Occipital lobe (tissue), 1 donor: ENCODE measurements at regions not wholly inside any gene's neighbourhood (a gene's known extent, or its start where the extent isn't known, plus 50 kb on each side); places are given as distances from the start of the nearest gene placed in this dataset.

Experiments
- DNase-seq: peaks from one replicate; lab custom pipeline; 2025; lab: John Stamatoyannopoulos, UW

DNA sequence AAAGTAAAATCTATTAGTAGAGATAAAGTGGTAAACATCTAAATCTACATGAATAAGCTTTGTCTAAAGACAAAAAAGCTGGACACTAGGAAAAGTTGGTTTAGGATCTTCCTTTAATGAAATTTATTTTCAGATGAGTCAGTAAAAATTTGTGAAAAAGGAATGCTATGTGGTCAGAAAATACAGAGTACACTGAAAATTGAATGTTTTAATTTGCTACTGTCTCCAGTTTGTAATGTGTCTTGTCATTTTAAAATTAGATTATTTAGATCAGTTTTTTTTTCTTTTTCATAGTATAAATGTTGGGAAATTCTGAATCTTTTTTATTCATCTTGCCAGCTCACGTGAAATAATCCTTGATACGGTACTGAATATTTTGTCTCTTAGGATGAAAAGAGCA is 56.9 kb downstream of the SLITRK6 start:
- DNase-seq: no peak

DNA sequence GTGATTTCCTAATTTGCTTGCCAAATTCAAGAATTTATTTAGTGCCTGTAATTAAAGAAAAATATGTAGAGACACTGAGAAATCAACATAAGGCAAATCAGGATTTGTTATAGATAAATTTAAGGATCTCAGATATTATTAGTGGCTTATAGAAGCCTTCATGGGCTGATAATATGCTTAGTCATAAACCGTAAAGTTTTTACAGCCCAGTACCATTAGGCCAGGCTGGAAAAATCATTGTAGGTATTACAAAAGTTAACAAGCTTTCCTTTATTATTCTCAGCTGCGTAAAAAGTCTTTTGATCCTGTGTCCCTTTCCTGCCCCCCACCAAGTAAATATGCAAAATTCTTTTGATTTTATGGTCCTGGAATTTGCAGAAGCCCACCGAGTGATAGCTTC is 58.2 kb downstream of the SLITRK6 start:
- DNase-seq: no peak

DNA sequence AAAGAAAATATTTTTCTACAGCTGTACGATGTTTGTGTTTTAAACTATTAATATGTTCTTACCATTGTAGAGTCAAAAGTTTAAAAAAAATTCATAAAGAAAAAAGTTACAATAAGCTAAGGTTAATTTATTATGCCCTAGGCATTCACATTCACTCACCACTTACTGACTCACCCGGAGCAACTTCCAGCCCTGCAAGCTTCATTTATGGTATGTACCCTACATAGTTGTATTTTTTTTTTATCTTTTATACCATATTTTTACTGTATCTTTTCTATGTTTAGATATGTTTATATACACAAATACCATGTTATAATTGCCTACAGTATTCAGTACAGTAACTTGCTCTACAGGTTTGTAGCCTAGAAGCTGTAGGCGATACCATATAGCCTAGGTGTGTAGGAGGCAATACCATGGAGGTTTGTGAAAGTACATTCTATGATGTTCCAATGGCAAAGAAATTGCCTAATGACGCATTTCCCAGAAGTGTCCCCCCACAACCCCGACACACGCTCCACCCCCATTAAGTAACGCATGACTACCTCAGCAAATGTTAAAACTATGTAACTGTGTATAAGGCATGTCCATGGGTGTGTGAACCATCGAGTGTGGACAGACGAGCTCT is 60.4 kb downstream of the SLITRK6 start:
- no peak for DNase-seq

DNA sequence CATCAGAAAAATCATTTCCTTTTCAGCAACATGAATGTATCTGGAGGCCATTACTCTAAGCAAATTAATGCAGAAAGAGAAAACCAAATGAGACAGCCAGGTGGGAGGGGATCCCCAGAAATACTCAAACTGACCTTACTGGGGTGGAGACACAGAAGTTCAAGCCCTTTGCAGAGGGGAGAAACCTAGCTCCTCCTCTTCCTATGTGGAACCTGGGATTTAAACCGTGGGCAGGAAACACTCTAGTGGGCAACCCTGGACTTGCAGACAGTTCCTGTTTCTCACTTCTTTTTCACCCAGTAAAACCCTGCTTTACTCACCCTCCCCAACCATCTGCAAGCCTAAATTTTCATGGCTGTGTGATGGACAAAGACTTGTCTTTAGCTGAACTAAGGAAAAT is 61.3 kb downstream of the SLITRK6 start:
- no peak for DNase-seq

DNA sequence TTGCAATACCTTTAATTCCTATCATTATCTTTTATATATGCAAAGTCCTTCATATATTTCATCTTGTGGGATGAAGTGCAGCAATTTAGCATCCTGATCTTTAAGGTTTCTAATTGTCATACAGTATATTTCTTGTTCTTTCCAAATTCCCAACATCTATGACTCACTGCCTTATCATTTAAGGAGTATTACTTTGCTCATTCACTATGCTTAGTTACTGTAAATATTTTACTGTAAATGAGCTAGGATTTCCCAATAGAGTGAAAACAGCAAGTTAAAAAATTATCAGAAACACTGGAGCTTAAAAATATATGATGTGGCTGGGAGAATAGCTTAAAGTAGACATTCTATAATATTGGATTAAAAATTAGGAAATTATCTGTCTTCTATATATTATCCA is 69.9 kb downstream of the SLITRK6 start:
- no peak for DNase-seq

DNA sequence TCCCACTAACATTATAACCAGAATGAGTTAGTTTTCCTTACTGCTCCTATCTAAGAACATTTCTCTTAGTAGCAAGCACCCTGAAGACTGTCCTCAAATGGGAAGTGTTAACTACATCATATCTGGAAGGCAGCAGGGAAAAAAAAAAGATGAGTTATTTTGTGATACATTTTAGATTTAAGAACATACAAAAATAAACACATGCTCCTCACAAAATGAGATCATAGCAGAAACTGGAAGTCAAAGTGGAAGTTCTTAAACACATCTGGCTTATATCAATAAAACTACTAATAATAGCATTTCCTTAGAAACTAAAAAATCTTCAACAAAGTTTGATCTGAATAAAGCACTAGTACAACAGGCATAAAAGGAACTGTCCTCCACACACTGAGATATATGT is 70.4 kb downstream of the SLITRK6 start:
- no peak for DNase-seq

DNA sequence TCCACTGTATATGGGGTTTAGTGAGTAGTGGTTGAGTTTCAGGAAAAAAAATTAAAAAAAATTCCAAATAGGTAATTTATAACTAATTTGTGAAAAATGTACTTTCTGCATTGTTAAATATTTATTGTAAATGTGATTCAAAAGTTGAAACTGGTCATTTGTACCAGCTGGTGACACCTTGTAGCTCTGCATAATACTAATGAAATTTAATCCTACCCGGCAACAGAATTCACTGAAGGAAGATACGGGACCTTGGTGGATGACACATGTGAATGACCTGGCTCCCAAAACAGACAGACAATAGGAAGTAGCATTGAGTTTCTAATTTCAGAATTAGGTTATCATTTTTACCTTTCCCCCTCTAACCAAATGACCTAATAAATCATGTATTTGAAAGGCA is 73.8 kb downstream of the SLITRK6 start:
- no peak for DNase-seq

DNA sequence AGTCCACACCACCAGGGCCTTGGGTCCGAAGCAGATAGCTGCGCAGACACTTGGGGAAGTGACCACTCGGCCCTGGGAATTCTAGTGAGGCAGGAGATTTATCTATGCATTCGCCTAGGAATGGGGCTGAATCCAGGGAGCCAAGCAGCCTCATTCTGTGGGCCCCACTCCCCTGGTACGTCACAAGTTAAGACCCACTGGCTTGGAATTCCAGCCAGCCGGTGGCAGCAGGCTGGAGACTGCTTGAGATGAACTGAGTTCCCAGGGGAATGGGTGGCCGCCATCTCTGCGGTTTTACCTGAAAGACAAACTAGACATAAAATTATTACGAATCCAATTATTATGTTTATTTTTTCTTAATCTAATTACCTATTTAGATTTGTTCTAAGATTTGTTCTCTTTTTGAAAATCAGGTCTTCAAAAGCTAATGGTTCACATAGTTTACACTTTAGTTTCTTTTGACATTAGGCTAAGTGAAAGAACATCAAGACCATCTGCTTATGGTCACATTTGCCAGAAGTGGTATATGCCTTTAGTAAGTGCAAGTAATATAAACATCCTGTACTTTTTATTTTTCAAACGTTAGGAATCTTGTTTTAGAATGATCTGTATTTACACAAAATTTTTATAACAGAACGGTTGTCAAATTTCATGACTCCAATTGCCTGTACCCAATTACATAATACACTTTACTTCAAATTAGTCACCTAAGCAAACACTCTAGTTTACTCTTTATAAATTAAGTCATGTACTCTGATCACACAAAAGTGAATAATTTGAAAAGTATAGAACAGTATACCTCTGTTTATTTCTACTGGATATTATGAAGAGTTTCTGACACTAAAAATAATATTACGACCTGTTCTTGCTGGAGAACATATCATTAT is 74.4 kb downstream of the SLITRK6 start:
- no peak for DNase-seq

DNA sequence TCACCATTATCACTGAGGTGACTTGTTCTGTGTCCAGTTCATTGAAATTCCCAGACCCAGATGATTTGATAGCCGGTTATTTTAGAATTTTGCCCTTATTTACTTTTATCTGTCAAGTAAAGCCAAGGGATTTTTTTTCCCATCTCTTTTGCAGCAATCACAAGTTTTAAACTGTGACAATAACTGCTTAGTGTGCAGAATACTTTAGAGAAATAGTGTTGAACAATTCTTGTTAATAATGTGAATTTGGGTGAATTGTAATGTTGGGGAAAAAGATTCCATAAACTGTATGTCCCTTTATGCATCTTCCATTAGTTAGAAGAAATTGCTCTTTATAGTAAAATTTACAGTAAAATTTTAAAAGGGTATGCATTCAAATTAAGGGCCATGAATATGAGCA is 79.5 kb downstream of the SLITRK6 start:
- no peak for DNase-seq

DNA sequence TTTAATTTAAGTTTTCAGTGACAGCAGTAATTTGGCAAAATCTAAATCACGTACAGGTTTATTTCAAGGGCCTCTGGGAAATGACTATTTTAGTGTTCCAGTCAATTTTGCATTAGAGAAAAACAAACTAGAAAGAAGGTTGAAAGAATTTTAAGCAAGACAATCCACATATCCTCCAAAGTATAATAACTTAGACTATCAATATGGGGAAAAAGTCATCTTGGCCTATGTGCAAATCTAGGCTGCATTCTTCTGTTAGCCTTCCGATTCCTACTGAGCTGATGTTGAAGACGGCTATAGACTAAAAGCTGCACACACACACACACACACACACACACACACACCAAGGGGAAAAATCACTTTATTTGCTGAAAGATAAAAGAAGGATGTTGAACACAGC is 81.3 kb downstream of the SLITRK6 start:
- DNase-seq: no peak

DNA sequence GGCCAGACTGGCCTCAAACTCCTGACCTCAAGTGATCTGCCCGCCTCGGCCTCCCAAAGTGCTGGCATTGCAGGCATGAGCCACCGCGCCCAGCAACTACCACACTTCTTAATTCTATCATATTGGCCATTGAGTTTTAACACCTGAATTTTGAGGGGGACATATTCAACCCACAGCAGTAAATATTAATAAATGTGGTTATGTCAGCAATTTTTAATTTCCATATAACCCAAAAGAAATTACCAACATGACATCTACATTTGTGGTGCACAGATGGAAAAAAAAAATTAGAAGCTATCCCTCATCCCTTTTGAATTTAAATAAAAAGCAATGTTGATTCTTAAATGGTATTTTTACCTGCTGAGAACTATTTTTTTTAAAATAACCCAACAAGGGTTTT is 88.7 kb downstream of the SLITRK6 start:
- DNase-seq: no peak

DNA sequence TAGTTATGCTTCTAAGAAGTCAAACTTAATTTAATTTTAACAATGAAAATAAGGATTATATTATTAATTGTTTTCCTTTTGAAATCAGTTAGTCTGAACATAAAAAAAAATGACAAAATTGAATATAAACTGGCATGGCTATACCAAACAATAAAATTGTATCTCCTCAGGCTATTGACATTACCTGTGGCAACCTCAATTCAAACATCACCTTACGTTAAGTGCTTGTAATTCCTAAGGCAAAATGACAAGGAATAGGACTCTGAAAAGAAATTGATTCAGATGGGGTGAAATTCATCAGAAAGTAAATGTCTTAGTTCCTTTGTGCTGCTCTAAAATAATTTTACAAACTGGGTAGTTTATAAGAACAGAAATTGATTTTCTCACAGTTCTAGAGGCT is 89.5 kb downstream of the SLITRK6 start:
- no peak for DNase-seq

DNA sequence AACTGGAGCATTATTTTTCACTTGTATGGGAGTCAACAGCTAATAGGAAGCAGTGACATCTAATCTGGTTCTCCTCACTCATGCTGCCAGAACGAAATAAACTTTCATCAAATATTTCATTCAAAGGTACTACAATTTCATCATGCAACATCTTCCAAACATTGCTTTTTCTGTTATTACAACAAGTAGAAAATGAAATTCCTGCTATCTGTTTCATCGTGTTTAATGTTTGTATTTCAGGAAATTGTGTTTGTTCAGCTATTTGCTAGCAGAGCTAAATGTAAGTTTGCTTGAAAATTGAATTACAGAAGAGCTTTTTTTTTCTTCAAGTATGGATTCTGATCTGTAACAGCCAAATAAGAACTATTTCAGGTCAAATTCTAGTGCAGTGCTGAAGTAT is 90.1 kb downstream of the SLITRK6 start:
- DNase-seq: no peak

DNA sequence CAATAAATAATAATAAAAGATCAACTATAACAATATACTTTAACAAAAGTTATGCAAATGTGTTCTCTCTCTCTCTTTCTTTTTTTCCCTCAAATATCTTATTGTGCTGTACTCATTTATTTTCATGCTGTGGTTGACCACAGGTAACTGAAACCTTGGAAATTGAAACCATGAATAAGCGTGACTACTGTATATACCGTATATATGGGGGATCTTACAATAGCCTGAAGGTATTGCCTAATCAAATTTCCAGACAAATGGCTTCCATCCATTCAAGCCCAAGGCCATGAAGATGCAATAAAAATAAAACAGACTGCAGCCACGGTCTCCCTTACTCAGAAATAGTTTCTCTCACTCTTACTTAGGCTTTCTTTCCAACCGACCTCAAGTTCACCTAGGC is 98.3 kb downstream of the SLITRK6 start:
- DNase-seq: no peak

DNA sequence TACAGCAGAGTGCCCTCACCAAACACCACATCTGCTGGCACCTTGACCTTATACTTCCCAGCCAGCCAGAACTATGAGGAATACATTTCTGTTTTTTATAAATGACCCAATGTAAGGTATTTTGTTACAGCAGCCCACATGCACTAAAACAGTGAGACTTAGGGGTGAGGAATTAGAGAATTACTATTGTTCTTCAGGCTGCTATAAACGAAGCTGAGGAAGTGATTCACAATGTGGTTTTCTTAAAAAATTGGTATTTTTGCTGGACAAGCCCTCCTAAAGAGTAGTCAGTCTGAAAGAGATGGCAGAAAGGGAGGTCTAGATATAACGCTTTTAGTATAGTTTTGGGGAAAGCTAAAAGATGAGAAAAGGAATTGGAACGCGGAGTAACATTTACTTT is 101.0 kb downstream of the SLITRK6 start:
- DNase-seq: no peak

DNA sequence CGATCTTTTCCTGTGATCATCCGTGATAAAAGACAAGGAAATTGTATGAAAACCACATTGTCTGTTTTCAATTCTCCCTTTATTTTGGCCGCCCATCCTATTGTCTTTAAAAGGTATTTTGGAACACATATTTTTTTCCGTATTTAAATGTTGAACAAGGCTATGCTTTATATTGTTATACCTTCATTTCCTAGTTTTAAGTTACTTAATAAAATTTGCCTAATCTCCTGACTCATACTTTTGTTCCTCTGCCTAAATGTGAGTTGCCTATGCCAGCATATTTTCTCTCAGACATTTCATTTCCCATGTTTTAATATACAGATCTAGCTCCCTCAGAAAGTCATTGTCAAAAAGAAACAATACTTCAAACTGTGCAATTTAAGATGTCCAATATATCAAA is 104.2 kb downstream of the SLITRK6 start:
- no peak for DNase-seq

DNA sequence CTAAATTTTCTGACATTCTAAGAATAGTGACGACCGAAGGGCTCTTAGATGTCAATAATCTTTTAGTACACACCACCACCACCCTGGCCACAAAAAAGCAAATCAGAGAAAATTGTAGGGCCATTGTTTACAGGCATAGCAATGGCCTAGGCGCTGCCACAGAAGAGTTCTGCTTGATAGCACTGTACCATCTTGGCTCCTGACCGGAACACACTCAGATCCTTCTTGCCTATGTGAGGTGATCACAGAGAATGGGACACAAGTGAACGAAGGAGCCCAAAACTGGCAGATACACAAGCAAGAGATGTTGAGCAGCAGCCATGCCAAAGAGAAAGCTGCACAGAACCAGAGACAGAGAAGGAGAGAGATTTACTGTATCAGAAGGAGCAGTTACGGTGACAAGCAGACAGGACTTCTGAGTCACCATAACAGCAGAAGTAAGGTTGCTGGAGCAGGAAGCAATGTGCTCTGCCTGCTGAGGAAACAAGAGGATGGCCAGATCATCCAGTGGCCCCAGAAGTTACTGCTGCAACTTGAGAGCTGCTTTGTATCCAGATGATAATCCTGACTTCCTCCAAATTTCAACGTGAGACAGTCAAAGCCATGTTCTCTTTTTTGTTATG is 105.2 kb downstream of the SLITRK6 start:
- no peak for DNase-seq

DNA sequence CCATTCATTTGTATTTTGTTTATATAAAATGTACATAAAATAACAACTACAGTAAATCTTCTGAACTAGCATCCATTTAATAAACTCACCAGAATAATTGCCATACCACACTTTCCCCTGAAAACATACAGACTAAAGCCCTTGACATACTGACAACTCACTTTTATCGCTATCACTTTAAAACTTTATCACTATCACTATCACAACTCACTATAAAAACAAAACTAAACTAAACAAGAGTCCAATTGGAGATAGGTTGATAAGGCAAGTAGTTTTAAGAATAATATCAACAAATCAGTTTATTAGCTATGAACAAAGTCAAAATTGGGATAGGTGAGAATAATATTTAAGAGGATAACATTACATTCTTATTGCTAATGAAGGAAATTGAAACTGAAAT is 108.9 kb downstream of the SLITRK6 start:
- no peak for DNase-seq

DNA sequence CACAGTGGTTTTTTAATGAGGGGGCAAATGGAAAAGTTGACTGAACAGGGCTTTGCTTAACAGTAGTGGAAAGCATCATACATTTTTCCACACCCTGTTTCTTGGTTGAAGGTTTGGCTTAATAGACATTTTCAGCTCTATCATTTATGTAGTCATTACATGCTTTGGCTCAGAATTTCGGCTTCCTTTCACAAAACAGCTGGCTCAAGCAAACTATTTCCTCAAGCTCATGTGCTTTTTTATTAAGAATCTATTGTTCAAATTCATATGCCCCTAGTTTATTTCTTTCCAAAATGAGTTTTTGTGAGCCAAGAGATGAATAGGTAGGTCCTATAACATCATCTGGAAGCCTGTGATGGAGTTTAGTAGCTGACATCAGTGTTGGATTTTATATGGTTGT is 113.8 kb downstream of the SLITRK6 start:
- no peak for DNase-seq

DNA sequence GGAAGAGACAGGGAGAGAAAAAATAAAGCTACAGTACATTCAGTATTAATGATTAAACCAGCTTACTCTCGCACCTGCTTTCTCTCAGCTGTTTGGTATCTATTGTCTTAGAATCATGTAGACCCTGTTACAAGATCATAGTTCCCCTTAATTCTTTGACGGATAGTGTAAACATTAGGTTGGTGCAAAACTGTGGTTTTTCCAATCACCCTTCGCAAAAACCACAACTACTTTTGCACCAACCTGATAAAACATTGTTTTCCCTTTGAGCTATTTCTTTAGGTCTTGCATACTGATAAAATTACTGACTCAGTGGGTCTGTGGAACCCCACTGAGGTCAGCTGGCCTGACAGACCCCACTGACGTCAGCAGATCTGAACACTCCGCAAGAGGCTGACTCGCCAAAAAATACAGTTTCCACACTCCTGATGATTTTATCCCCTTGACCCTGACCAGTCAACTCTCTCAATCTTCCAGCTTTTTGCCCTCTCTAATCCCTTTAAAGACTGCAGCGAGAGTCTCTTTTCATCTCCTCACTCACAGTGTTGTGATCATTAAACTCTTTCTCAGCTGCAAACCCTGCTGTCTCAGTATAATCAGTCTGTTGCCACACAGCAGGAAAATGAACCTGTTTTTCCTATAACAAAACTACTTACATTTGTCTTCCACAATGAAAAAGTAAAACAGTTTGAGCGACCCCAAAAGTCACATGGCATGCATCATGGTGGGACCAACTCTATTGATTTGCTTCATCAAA is 123.9 kb downstream of the SLITRK6 start:
- DNase-seq: no peak

DNA sequence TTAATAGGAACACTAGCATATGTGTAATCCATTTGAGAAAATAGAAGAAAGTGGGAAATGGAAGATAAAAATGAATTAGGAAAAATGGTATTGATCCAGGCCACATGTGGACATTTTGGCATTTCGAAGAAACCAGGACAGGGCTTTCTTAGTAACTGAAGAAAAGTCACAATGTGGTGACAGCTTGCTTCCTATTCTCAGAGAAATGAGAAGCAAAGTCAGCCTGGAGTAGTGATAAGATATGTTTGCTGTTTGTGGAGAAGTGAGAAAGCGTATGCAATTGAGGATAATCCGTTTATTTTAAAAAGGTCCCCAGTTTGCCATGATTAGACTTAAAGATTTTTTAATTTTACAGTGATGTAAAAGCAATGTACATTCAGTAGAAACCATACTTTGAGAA is 127.9 kb downstream of the SLITRK6 start:
- DNase-seq: no peak

DNA sequence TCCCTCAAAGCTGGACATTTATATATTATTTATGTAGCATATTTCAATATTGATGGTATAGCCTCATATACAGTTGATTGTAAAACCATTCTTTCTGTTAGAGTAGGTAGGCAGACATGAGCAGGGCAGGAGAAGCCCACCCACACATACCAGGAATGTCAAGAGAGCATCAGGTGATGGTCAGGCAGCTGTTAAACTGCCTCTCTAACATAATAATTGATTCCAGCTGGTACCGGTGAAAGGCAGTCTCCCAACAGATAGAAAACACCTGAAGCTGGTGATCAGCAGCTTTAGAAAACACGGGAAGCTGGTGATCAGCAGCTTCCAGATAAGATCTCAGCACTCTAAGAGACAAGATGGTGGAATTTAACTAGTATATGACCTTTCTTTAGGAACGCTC is 132.9 kb downstream of the SLITRK6 start:
- no peak for DNase-seq
